Natural killer cell treated with Interleukin-12 subunit alpha and Interleukin-12 subunit beta and Interleukin-15 and Interleukin-18, amount 100 ng/mL, for 72 hours (primary cell): ENCODE measurements at regions not wholly inside any gene's neighbourhood (a gene's known extent, or its start where the extent isn't known, plus 50 kb on each side); places are given as distances from the start of the nearest gene placed in this dataset.
"Not testable (repeated sequence)": the region's sequence is repeated elsewhere in the genome, so short reads cannot be mapped to it uniquely, and the experiment has no call there.

ENCODE experiments used
- ATAC-seq, 2 donors: fragments of 150-1000 bp; cut with Tn5 transposase in 1 of 2; sonication (Bioruptor Pico), chemical (Tn5 transposase) in 1 of 2; 2 replicates each; pipeline ENCODE4 v1.10.0; 2021
- DNase-seq: peaks from one replicate; pipeline ENCODE4 v3.0.0; 2022; ENCODE audit warnings: low spot score
- H3K27ac Mint-ChIP-seq, 2 donors: 1 replicate in 1 of 2; 2 replicates in 1 of 2; pipeline ENCODE4 v1.8.0; 2022; ENCODE audit warnings: mixed read lengths in 2 of 2, mild to moderate bottlenecking in 1 of 2, moderate library complexity in 1 of 2
- H3K27me3 Mint-ChIP-seq, 2 donors: 1 replicate in 1 of 2; 2 replicates in 1 of 2; pipeline ENCODE4 v1.8.0; 2022; ENCODE audit warnings: mixed read lengths in 2 of 2
- H3K36me3 Mint-ChIP-seq: one replicate; pipeline ENCODE4 v1.8.0; 2022; ENCODE audit warnings: mixed read lengths
- H3K4me1 Mint-ChIP-seq, 2 donors: 1 replicate in 1 of 2; 2 replicates in 1 of 2; pipeline ENCODE4 v1.8.0; 2022; ENCODE audit warnings: low read depth in 2 of 2, mixed read lengths in 2 of 2, mild to moderate bottlenecking in 1 of 2
- H3K4me3 Mint-ChIP-seq: one replicate; pipeline ENCODE4 v1.8.0; 2022; ENCODE audit warnings: mixed read lengths
- H3K9me3 Mint-ChIP-seq: 2 replicates; pipeline ENCODE4 v1.8.0; 2022; ENCODE audit warnings: mixed read lengths

DNA sequence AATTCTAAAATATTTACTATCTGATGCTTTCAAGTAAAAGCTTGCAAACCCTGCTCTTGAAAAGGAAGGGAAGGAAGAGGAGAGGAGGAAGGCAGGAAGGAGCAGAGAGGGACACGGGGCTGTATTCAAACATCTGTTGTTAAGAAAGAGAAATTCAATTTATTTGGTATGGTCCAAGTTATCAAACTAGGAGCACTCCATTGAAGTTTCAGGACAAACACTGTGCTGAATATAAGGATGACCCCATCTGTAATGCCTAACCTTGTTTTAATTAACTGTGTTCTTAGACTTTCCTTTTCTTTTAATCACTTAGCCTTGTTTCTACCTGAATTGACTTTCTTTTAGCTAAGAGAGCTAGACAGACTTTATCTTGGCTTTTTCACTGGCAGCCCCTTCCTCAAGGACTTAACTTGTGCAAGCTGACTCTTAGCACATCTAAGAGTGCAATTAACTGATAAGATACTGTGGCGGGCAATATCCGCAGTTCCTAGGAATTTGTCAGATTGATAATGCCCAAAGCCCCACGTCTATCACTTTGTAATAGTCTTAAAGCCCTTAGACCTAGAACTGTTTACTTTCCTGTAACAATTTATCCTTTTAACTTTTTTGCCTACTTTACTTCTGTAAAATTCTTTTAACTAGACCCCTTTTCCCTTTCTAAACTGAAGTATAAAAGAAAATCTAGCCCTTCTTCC is 123.2 kb upstream of the KRTAP5-11 start:
- DNase-seq, H3K4me3 Mint-ChIP-seq, ATAC-seq, H3K4me1 Mint-ChIP-seq, H3K9me3 Mint-ChIP-seq, H3K36me3 Mint-ChIP-seq, H3K27ac Mint-ChIP-seq: not testable (repeated sequence)
- peaks cover 8 to 21% of the 10 kb centered on the region in 2 donors for H3K27me3 Mint-ChIP-seq

DNA sequence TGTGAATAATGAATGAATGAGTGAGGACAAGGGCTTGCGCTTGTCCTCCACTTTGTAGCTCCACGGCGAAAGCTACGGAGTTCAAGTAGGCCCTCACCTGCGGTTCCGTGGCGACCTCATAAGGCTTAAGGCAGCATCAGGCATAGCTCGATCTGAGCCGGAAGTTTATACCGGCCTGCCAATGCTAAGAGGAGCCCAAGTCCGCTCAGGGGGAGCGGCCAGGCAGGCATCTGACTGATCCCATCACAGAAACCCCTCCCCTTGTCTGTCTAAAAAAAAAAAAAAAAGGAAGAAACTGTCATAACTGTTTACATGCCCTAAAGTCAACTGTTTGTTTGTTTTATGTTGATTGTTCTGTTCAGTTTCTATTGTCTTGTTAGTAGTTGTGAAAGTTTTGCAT is 124.4 kb upstream of the KRTAP5-11 start:
- H3K4me3 Mint-ChIP-seq, H3K4me1 Mint-ChIP-seq, ATAC-seq, H3K27ac Mint-ChIP-seq, H3K9me3 Mint-ChIP-seq, H3K36me3 Mint-ChIP-seq, DNase-seq: not testable (repeated sequence)
- H3K27me3 Mint-ChIP-seq, result peaks cover 8 to 21% of the 10 kb centered on the region in 2 donors

GRCh38 chr11:71709541-71709940 is 123.5 kb upstream of the DEFB108B start:
- H3K4me3 Mint-ChIP-seq, DNase-seq, H3K9me3 Mint-ChIP-seq, ATAC-seq, H3K4me1 Mint-ChIP-seq, H3K27ac Mint-ChIP-seq, H3K36me3 Mint-ChIP-seq: not testable (repeated sequence)
- peaks cover 8 to 16% of the 10 kb centered on the region in 2 donors for H3K27me3 Mint-ChIP-seq

DNA sequence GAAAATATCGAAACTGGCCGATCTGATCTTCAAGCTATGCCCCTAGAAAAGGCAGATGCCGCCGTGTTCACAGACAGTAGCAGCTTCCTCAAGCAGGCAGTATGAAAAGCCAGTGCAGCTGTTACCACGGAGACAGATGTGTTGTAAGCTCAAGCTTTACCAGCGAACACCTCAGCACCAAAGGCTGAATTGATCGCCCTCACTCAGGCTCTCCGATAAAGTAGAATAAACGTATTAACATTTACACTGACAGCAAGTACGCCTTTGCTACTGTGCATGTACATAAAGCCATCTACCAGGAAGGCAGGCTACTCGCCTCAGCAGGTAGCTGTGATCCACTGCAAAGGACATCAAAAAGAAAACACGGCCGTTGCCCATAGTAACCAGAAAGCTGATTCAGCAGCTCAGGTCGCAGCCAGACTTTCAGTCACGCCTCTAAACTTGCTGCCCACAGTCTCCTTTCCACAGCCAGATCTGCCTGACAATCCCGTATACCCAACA is 122.8 kb upstream of the DEFB108B start:
- H3K36me3 Mint-ChIP-seq, ATAC-seq, H3K4me1 Mint-ChIP-seq, H3K4me3 Mint-ChIP-seq, H3K27ac Mint-ChIP-seq, H3K9me3 Mint-ChIP-seq, DNase-seq: not testable (repeated sequence)
- H3K27me3 Mint-ChIP-seq, result peaks cover 8 to 16% of the 10 kb centered on the region in 2 donors

GRCh38 chr11:71710701-71711385 is 122.2 kb upstream of the DEFB108B start:
- DNase-seq, H3K4me3 Mint-ChIP-seq, H3K4me1 Mint-ChIP-seq, H3K36me3 Mint-ChIP-seq, ATAC-seq, H3K27ac Mint-ChIP-seq, H3K9me3 Mint-ChIP-seq: not testable (repeated sequence)
- H3K27me3 Mint-ChIP-seq, result peaks cover 8 to 16% of the 10 kb centered on the region in 2 donors

GRCh38 chr11:71712350-71712749 is 120.7 kb upstream of the DEFB108B start:
- not testable (repeated sequence) for H3K36me3 Mint-ChIP-seq, H3K27ac Mint-ChIP-seq, ATAC-seq, H3K4me1 Mint-ChIP-seq, DNase-seq, H3K9me3 Mint-ChIP-seq, H3K4me3 Mint-ChIP-seq
- H3K27me3 Mint-ChIP-seq, result peaks cover 8 to 12% of the 10 kb centered on the region in 2 donors

DNA sequence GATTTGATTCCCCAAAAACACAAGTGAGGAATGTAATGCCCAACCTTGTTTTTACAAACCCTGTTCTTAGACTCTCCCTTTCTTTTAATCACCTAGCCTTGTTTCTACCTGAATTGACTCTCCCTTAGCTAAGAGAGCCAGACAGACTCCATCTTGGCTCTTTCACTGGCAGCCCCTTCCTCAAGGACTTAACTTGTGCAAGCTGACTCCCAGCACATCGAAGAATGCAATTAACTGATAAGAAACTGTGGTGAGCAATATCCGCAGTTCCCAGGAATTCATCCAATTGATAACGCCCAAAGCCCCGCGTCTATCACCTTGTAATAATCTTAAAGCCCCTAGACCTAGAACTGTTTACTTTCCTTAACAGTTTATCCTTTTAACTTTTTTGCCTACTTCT is 120.2 kb upstream of the DEFB108B start:
- not testable (repeated sequence) for H3K9me3 Mint-ChIP-seq, H3K27ac Mint-ChIP-seq, H3K4me3 Mint-ChIP-seq, H3K4me1 Mint-ChIP-seq, H3K36me3 Mint-ChIP-seq, DNase-seq, ATAC-seq
- H3K27me3 Mint-ChIP-seq, result peaks cover 7 to 11% of the 10 kb centered on the region in 2 donors

DNA sequence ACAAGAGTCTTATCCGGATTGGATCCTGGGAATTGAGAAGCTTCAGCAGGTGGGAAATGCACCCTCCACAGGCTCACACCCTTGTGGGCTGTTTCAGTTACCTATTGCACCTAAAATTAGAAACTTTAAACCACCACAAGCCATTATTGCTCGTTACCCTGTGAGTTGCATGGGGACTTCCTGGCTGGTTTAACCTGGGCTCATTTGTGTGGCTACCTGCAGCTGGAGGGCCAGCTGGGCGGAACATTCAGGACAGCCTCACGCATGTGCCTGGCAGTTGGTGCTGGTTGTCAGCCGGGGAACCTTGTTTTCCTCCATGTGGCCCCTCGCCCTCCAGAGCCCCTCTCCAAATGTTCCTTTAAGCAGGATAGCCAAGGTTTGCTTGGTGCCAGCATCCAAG is 118.5 kb upstream of the DEFB108B start:
- DNase-seq, ATAC-seq, H3K27me3 Mint-ChIP-seq, H3K4me1 Mint-ChIP-seq, H3K9me3 Mint-ChIP-seq, H3K27ac Mint-ChIP-seq, H3K4me3 Mint-ChIP-seq, H3K36me3 Mint-ChIP-seq: not testable (repeated sequence)

GRCh38 chr11:71721840-71722239 is 111.2 kb upstream of the DEFB108B start:
- ATAC-seq, DNase-seq, H3K9me3 Mint-ChIP-seq: not testable (repeated sequence)

DNA sequence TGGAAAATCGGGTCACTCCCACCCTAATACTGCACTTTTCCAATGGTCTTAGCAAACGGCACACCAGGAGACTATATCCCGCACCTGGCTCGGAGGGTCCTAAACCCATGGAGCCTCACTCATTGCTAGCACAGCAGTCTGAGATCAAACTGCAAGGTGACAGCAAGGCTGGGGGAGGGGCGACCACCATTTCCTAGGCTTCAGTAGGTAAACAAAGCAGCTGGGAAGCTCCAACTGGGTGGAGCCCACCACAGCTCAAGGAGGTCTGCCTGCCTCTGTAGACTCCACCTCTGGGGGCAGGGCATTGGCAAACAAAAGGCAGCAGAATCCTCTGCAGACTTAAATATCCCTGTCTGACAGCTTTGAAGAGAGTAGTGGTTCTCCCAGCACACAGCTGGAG is 109.0 kb upstream of the DEFB108B start:
- H3K27me3 Mint-ChIP-seq, result peaks cover 13 to 21% of the 10 kb centered on the region in 2 donors
- not testable (repeated sequence) for H3K4me3 Mint-ChIP-seq, H3K9me3 Mint-ChIP-seq, H3K36me3 Mint-ChIP-seq, H3K4me1 Mint-ChIP-seq, ATAC-seq, DNase-seq, H3K27ac Mint-ChIP-seq

More at GRCh38 chr11:71721840-71722239, 111.2 kb upstream of the DEFB108B start:
- not testable (repeated sequence) for H3K4me1 Mint-ChIP-seq, H3K36me3 Mint-ChIP-seq, H3K27ac Mint-ChIP-seq, H3K4me3 Mint-ChIP-seq
- H3K27me3 Mint-ChIP-seq, result peaks cover 10 to 20% of the 10 kb centered on the region in 2 donors

- H3K27ac Mint-ChIP-seq, H3K36me3 Mint-ChIP-seq, DNase-seq, H3K9me3 Mint-ChIP-seq, ATAC-seq, H3K4me1 Mint-ChIP-seq, H3K4me3 Mint-ChIP-seq: not testable (repeated sequence)
- H3K27me3 Mint-ChIP-seq, result peaks cover 13 to 26% of the 10 kb centered on the region in 2 donors
These were observed 102.3 kb upstream of the DEFB108B start for GRCh38 chr11:71730748-71731147.

DNA sequence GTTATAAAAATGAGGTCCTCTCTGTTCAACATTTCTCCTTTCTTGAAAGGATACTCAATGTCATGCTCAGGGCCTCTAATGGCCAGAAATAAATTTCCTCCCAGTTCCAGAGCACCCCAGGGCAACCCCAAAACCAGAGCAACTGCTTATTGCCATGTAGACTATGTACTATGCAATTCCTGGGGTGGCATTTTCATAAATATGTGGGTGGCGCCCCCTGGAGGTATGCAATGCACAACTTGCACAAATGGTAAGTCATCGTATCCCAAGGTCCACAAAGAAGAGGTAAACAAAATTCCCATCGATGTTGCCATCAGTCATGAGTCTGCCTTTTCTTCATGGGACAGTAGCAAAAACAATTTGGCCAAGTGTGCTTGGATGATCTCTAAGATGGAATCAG is 98.6 kb upstream of the DEFB108B start:
- peaks cover 13 to 20% of the 10 kb centered on the region in 2 donors for H3K27me3 Mint-ChIP-seq
- DNase-seq, H3K27ac Mint-ChIP-seq, H3K9me3 Mint-ChIP-seq, ATAC-seq, H3K4me3 Mint-ChIP-seq, H3K4me1 Mint-ChIP-seq, H3K36me3 Mint-ChIP-seq: not testable (repeated sequence)

DNA sequence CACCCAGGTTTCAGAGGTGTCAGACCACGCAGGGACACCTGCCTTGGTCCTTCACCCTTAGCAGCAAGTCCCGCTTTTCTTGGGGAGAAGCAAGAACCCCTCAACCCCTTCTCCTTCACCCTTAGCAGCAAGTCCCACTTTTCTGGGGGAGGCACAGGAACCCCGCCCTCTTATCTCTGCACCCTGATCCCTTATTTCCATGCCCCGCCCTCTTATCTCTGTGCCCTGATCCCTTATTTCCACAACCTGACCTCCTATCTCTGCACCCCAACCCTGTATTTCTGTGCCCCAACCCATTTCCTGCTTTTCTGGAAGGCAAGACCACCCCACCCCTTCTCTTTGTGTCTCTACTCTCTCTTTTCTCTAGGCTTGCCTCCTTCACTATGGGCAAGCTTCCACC is 94.7 kb upstream of the DEFB108B start:
- peaks cover 28 to 39% of the 10 kb centered on the region in 2 donors for H3K27me3 Mint-ChIP-seq
- H3K27ac Mint-ChIP-seq, H3K4me1 Mint-ChIP-seq, H3K4me3 Mint-ChIP-seq, ATAC-seq, DNase-seq, H3K36me3 Mint-ChIP-seq, H3K9me3 Mint-ChIP-seq: not testable (repeated sequence)

- not testable (repeated sequence) for H3K36me3 Mint-ChIP-seq, DNase-seq, H3K4me3 Mint-ChIP-seq, H3K9me3 Mint-ChIP-seq, ATAC-seq, H3K27ac Mint-ChIP-seq, H3K4me1 Mint-ChIP-seq
- H3K27me3 Mint-ChIP-seq, result peaks cover 24 to 32% of the 10 kb centered on the region in 2 donors
These were observed 89.6 kb upstream of the DEFB108B start for GRCh38 chr11:71743385-71743784.
